ENCODE measurements at regions not wholly inside any gene's neighbourhood (a gene's known extent, or its start where the extent isn't known, plus 50 kb on each side); places are given as distances from the start of the nearest gene placed in this dataset.

DNA sequence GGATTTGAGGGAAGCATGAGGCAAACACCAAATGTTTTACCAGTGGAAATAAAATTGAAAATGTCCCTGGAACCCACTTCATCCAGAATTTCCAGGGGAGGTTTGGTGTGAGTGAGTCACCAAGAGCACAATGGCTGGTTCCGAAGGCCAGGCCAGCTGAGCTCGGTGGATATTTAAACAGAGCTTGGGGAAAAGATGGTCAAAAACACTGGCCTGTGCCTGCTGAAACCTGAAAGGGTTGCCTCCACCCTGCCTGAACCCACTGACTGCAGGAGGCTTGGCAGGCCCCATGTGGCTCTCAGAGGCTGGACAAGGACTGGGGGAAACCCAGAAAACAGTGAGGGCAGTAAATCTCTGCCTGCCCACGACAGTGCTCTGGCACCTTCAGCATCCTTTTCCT is 93.9 kb downstream of the TTC32 start:
- no peak for DNase-seq

DNA sequence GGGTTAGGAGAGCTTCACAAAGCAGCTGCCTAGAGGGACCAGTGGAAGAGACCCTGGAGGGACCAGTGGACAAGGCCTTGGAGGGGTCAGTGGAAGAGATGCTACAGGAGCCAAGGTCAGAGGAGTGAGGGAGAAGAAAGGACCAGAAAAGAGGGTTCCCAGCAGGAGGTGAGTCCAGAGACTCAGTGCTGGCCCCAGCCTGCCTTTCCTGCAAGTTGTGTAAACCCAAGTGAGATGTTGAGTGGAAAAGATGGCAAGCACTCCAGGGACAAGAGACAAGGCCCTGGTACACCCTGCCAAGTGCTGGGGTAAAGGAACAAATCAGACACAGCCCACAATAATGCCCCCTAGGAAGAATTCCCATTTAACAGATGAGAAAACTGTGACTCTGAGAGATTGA is 94.4 kb downstream of the TTC32 start:
- DNase-seq: no peak

DNA sequence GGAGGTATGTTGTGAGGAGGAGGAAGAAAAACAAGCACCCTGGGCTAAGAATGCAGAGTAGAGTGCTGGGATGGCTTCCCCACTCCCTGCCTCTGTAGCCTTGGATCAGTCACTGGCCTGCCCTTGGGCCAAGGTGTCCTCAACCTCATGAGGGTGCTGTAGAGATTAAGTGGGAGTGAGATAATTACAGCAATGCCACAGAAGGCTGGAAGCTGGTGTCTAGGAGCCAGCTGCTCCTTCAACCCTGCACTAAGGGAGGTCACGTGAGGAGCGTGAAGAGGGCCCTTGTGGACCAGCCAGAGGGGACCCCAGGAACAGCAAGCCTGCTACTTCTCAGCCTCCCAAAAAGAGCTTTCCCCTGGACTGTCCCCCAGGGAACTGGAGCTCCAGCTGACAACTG is 95.2 kb downstream of the TTC32 start:
- no peak for DNase-seq

DNA sequence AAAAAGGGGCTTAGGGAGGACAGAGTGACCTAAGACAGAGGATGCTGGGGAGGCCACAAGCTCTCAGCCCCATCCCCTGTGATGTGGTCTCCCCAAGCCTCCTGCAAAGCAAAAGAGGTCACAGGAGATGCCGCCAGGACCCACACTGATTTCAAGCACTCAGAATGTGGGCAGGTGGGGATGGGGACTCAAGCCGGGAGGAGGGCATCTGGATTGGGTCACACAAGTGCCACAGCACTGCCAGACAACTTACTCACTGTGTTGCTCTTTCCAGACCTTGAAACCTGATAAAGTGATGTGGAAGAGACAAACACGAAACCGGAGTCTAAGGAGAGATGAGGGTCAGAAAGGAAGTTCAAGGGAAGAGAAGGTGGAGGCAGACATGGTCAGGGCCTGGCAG is 95.7 kb downstream of the TTC32 start:
- DNase-seq: no peak

DNA sequence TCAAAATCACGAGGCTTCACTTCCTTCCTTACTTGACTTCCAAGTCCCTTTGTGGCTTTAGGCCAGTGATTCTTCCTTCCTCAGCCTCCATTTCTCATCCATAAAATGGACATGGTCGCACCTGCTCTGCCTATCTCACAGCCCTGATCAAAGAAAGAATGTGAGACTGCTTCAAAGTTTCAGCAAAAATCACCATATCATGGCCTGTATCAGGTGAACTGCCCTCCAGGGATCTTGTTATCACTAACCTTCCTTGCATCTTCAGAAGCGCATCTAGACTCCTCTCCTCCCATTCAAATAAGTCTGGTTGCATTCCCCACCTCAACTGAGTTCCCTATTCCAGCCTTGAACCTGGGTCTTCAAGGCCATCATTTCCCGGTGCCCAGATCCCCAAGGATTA is 96.5 kb downstream of the TTC32 start:
- DNase-seq: no peak

DNA sequence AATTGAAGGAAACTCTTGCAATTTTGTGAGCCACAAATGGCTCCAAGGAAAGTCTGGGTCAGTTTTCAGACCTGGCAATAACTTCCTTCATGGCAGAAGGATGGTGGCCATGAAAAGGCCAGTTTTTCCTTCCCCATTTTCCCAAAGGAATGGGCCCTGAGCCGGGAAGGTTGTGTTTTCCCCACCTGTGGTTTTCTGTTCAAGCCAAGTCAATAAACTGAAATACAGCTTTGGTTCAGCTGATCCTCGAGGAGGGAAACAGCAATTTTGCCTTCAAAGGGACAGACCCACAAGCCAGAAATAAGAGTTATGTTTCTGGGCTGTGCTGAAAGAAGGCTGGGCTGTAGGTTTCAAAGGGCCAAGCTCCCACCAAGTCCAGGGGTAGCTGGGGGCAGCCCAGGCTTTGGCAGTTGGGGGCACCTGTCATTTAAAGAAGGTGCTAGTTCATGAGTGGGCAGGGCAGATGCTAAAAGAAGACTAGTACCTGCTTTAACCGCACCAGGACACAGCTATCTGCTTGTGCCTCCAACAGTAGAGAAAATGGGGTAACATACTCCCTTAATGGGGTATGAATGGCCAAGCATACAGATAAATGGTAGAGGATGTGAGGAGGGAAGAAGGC is 97.0 kb downstream of the TTC32 start:
- no peak for DNase-seq

DNA sequence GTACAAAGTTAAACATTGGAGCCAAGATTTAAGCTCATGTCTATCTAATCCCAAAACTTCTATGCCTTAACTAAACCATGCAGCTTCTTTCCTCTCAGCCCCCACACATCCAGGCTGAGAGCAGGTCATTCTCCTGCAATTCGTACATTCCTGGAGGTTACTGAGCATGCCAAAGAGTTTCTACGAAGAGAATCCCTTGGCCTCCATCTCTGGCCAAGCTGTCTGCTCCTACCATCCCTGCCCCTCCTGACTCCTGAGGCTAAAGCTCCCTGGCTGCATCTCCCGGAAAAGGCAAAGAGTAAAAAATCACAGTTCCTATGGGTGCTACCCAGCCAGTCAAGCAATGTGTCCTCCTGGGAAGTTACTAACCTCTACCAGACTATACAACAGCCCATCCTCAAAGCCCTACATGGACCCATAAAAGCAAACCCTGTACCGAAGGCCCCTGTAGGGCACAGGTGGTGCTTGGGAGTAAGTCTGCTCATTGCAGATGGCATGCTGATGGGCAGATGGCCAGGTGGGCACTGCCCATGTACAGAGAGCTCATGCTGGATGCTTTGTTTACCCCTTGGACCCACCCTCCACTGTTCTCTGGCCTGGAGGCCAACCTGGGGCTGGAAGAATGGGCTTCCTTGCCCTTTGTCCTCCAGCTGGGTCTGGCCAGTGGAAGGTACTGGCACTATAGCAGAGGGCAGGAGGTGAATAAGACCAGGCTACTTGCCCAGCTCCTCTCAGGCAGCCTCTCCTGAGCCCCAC is 99.5 kb downstream of the TTC32 start:
- no peak for DNase-seq

DNA sequence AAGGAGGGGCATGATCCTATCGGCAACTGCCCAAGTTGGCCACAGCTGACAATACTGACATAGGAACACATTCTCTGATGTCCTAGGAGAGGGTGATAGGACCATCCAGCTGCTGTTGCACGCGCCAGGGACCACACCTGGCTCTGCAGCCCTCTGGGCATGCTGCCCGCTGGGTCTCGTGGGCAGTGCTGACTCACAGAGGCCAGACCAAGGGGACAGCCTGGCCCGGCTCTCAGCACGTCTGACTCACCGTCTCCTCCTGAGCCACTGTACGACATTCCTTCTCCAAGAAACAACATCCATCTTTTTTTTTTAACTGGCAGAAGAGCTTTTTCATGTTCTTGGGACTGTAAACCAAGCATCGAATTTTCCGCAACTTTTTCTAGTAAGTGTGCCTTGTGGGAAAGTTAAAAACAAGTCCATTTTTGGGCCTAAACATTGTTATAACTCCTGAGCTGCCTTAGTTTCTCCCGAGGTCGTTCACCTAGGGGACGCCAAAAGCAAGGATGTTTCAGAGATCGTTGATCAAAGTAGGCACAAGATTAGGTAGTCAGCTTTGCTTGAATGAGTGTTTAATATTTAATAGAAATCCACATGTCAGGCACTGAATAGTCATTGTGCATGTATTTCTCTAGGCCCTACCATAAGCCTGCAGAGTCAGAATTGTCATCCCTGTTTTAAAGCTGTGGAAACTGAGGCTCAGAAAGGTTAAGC is 100.3 kb downstream of the TTC32 start:
- DNase-seq: peak; percentile 13

DNA sequence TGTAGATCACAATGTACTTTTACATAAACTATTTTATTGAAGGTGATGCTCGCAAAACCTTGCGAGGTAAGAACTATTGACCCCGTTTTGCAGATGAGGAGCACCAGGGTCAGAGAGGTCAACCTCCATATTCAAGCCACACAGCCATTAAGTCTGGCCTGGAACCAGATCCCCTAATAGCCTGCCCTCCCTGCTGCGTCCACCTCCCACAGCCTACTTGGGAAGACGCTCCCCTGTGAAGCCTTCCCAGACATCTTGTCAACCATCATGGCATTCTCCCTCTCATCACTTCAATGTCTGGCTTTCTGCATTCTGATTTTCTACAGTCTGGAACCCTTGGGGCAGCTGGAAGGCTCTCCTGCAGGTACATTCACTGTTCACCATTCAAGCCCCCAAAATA is 101.0 kb downstream of the TTC32 start:
- no peak for DNase-seq

DNA sequence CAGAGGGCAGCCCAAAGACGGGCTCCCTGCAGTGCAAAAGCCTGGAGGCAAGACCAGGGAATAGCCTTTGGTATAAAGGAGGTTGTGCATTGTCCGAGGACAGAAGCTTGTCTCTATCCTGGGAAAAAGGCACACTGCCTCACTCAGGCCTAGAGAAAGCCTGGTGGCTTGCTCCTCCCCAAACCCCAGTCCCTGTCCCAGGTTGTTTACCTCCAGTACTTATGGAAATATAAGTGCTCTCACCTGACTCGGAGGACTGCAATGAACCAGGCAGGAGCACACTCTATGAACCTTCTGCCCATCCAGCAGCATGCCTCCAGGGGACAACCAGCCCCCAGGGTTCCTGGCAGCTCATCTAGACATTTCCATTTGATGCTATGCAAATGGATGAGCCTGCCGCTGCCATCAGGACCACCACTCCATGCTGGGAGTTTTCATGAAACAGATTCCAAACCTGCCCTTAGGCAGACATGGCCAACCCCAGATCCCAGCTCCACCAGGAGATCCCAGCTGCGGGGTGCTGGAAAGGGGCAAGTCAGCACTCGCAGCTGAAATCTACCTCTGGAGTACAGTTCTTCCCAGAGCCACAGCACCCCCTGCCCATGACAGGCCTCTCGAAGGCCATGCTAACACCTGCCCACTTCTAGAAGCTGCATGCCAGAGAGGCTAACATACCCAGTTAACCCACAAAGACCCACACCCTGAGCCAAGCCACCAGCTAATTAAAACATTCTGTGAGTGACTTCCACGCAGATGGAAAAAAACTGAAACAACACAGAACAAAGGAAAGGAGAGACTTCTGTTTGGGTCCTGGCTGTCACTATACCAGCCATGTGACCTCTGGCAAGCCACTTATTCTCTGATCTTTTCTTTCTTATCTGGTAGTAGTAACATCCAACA is 101.7 kb downstream of the TTC32 start:
- DNase-seq: no peak

DNA sequence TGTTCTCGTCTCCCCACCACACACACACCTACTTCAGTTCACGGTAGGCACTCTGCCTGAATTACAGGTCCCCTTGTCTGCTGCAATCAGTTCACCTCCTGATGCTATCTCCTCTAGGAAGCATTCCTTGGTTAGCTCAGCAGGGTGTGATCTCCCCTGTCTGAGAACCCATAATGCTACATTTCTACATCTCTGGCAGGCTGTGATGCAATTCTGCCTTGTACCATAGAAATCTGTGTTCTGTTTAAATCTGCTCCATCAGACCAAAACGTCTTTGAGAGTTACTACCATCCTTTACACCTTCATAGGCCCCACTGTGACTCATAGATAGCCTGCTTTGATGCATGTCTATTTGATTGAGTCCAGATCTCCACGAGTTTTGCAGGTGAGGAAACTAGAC is 103.9 kb downstream of the TTC32 start:
- no peak for DNase-seq

DNA sequence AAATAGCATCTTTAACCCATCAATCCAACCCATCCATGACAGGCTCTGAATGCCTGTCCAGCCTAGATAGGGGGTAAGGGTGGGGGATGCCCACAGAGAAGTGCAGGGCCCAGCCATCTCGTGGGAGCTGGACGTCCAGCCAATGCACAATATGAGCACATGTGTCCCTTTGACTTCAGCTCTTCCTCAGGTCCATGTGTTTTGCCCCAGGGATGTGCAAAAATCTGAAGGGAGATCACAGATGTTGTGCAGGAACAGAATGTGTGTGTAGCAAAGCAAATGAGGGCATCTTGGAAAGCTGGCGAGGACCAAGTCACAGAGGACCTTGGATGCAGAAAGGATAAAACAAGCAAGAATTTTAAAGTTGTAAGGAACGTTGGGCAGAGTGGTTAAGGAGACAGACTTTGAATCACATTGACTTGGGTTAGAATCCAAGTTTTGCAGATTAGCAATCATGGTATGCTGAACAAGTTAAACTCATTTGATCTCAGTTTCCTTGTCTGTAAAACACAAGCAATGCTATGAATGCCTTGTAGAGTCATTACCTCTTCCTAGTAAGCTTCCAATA is 104.5 kb downstream of the TTC32 start:
- DNase-seq: no peak

DNA sequence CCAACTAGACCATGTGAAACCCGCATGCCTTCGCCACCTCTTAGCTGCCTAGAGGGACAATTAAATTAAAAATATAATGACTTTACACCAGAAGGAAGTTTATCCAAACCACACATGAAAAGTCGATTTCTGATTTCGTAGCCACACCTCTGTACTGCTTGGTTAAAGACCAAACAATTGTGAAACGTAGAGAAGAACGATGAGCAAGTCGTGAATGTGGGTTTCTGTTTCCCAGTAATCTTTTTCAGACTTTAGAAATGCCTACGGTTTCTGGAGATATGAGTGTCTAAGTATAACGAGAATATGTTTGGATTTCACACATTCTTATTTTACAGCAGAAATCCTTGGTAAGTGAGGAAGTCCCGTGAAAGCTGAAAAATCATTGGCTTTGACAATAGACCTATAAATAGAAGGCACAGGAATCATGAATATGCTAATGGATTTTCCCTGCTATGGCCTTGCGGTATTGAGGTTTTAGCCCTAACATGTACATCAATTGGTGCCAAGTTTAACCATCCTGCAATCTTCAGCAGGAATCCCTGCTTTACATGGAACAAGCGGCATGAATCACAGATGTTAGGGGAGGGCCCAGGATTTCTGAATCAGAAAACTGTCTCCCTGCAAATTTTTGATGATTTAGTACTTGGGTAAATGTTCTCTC is 105.6 kb downstream of the TTC32 start:
- DNase-seq: no peak

DNA sequence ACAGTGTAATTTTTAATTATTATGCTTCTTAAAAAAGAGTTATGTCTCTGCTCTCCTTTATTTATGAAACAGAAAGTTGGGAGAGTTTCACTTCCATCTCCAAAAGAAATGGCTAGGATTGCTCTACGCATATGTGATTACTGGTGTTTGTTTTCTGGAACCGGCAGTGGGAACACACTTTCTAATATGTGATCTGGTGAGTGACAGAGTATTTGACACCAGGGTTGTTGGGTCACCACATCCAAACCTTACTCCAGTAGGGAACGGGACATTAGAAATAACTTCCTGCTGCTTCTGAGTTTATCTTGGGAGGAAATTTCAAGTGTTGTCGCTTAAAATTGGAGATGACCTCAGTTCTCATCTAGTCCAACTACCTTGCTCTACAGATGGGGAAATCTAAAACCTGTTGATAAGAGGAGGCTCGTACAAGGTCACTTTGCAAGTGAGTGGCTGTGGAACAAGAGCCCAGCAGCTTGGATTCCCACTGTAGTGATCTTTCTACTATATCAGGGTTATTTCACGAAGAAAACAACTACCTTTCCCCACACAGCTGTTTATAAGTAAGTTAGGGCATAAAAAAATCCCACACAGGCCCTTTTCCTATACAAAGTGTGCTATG is 108.5 kb downstream of the TTC32 start:
- DNase-seq: no peak

DNA sequence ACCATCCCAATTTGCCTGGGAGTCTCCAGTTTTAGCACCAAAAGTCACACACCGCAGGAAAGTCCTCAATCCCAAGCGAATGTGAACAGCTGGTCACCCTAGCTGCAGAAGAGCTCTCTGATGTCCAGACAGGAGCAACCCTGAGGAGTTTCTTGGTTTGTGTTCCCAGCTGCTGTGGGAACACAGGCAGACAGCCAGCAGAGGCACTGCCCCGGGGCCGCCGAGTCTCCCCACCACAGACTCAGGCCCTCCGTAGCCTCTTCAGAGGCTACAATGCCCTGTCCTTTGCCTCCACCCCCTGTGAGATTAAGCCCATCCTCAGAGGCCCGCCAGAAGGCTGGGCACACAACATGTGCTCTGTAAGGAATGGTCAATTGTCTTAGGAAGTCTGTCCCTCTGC is 111.5 kb downstream of the TTC32 start:
- no peak for DNase-seq

DNA sequence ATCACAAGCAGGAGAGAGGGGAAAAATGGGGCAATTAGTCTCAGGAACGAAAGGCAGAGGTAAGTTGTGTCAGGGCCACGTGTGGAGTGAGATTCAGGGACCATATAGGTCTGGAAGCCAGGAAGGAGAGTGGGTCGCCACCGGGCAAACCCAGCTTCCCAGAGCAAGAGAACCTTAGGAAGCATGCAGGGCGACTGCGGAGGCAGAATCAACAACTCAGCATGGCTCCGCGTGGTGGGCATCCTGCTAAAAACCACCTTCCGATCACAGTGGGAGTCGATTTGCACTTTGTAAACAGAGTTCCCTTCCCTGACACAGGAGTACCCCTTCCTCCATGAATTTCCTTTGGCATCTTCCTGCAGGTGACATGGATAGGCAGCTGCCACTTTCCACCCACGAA is 114.6 kb downstream of the TTC32 start:
- no peak for DNase-seq

DNA sequence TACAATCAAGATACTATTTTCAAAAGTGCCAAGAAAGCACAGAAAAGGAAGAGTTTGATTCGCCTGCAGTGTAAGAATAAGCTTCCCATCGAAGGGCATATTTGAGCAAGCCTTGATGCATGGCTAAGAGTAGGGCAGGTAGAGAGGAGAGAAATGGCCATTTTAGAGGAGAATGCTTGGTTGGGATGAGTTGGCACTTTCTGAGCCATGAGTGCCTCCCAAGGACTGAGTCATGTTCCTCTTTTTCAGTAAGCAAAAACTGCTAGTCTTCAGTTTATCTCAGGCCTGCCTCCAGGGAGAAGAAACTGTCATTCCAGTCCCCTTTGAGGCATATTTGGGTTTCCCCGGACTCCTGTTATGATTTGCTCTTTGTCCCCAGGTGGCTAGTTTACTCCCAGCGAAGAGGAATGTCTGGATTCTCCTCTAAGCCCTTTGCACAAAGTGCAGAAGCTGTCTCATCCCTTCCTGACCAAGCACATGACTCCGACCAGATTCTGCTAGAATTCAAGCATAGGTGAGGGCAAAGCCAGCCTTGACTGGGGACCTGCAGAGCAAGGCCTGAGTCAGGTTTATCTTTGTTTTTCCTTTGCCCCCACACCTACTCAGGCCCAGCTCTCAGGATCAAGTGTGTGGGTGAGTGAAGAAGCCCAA is 115.2 kb downstream of the TTC32 start:
- peak; percentile 45 for DNase-seq

DNA sequence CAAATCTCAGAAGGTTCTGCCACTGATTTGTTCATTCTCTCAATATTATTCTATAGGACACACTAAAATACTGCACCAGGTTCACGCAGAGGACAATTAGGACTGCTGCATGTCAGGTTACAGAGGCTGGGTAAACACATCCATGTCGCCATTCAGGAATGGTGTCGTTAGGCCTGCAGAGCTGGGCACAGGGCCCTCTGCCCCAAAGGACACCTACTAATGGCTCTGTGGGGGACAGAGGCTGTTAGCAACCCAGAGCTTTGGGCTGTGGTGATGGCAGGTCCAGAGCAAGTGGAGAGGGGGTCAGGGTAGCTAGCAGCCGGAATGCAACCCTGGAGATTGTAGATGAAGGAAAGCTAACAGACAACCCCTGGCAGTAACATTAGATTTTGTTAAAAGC is 115.9 kb downstream of the TTC32 start:
- DNase-seq: no peak

DNA sequence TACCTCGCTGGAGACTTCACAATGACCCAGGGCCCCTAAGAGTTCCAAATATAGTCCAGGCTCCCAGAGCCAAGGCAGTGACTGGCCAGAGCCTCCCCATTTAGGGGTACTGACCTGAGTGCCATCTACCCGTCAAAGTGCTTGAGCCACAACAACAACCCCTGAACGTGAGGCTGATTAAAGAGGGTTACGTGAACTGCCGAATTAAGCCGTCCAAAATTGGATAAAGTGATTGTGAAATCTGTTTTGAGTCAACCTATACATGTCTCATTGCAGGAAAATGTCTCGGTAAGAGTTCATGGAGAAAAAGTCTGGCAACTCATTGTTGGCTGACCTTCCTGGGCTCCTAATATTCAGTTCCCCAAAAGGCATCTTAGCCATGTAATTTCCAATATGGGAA is 116.3 kb downstream of the TTC32 start:
- no peak for DNase-seq

DNA sequence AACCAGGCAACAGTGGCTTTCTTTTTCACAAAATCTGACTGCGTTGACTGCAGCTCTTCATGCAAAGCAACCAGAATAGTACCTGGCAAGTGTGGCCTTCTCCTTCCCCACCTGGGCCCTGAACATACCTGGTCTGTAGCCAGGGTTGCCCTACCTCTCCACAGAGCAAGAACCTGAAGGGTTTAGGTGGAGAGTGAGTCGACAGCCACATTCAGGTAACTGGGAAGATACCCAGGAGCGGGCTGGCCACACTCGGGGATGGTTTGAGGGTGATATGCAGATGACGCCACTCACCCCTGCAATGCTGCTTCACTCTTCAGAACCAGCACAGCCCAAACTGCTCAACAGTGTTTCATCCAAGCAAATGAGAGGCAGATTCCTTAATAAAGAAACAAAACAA is 117.3 kb downstream of the TTC32 start:
- DNase-seq: no peak

DNA sequence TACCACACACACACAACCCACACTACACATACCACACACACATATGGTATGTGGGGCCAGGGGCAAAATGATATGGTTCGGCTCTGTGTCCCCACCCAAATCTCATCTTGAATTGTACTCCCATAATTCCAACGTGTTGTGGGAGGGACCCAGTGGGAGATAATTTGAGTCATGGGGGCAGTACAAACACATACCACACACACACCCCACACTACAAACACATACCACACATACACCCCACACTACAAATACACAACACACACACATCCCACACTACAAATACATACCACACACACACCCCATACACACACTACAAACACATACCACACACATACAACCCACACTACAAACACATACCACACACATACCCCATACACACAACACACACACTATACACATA is 117.8 kb downstream of the TTC32 start:
- DNase-seq: no peak
